ENCODE measurements at regions not wholly inside any gene's neighbourhood (a gene's known extent, or its start where the extent isn't known, plus 50 kb on each side); places are given as distances from the start of the nearest gene placed in this dataset.

GRCh38 chr2:234790380-234790779 is 161.4 kb upstream of the SH3BP4 start:
- no peaks in the 10 kb centered on the region for H3K4me1 Mint-ChIP-seq
- peaks cover 12 to 13% of the 10 kb centered on the region in 2 donors for H3K27me3 Mint-ChIP-seq (ENCODE audit: low read depth in 2 of 2)
- H3K27ac Mint-ChIP-seq = no peak overlapping the region
- Histone ChIP-seq H3K27me3 (ENCODE audit: control insufficient read depth, insufficient read depth, low read length) (no peaks in the 10 kb centered on the region), H3K9me3 (ENCODE audit: control insufficient read depth, insufficient read depth, low read length) (no peaks in the 10 kb centered on the region), H3K36me3 (ENCODE audit: control insufficient read depth, insufficient read depth, low read length) (no peaks in the 10 kb centered on the region), H3K27ac (ENCODE audit: low read length) (no peak overlapping the region), H3K4me1 (ENCODE audit: control insufficient read depth, insufficient read depth, low read length) (no peaks in the 10 kb centered on the region), H3K4me3 (ENCODE audit: low read length) (no peak overlapping the region)
- intact Hi-C loops (cut with micrococcal nuclease) = no loop called here
- 90% methylated on average over 6 of the region's 10 CpGs for WGBS (ENCODE audit: insufficient coverage)
- no peak overlapping the region for H3K4me3 Mint-ChIP-seq
- no peak for TF ChIP-seq CTCF (IDR thresholded peaks at IDR 0.05)
- DNase-seq (no peak), ATAC-seq (no peak)
- H3K36me3 Mint-ChIP-seq = no peaks in the 10 kb centered on the region
- no peaks in the 10 kb centered on the region for H3K9me3 Mint-ChIP-seq

GRCh38 chr2:234789556-234790325 is 162.1 kb upstream of the SH3BP4 start:
- DNase-seq (no peak), ATAC-seq (no peak)
- no peaks in the 10 kb centered on the region for H3K9me3 Mint-ChIP-seq
- intact Hi-C loops (cut with micrococcal nuclease) = no loop called here
- no peak overlapping the region for H3K27ac Mint-ChIP-seq
- H3K27me3 Mint-ChIP-seq (ENCODE audit: low read depth in 2 of 2) = peaks cover 8% of the 10 kb centered on the region in 2 donors
- H3K27ac ChIP-seq (ENCODE audit: low read length) = no peak overlapping the region
- H3K4me3 ChIP-seq (ENCODE audit: low read length) = no peak overlapping the region
- TF ChIP-seq CTCF (IDR thresholded peaks at IDR 0.05) = no peak
- H3K36me3 Mint-ChIP-seq = no peaks in the 10 kb centered on the region
- no peaks in the 10 kb centered on the region for H3K4me1 ChIP-seq (ENCODE audit: control insufficient read depth, insufficient read depth, low read length)
- H3K4me1 Mint-ChIP-seq = no peaks in the 10 kb centered on the region
- H3K27me3 ChIP-seq (ENCODE audit: control insufficient read depth, insufficient read depth, low read length) = no peaks in the 10 kb centered on the region
- 87% methylated on average over 9 of the region's 9 CpGs for WGBS (ENCODE audit: insufficient coverage)
- no peaks in the 10 kb centered on the region for H3K36me3 ChIP-seq (ENCODE audit: control insufficient read depth, insufficient read depth, low read length)
- H3K9me3 ChIP-seq (ENCODE audit: control insufficient read depth, insufficient read depth, low read length) = no peaks in the 10 kb centered on the region
- H3K4me3 Mint-ChIP-seq = no peak overlapping the region

GRCh38 chr2:234788841-234789240 is 163.0 kb upstream of the SH3BP4 start:
- DNase-seq (no peak), ATAC-seq (no peak)
- Mint-ChIP-seq H3K4me3 (no peak overlapping the region), H3K27ac (no peak overlapping the region), H3K9me3 (peaks cover 2 to 3% of the 10 kb centered on the region in 2 donors), H3K27me3 (ENCODE audit: low read depth in 2 of 2) (peaks cover 8% of the 10 kb centered on the region in 2 donors), H3K36me3 (peaks cover 2% of the 10 kb centered on the region), H3K4me1 (no peaks in the 10 kb centered on the region)
- H3K27ac ChIP-seq (ENCODE audit: low read length) = no peak overlapping the region
- H3K4me1 ChIP-seq (ENCODE audit: control insufficient read depth, insufficient read depth, low read length) = no peaks in the 10 kb centered on the region
- no peaks in the 10 kb centered on the region for H3K27me3 ChIP-seq (ENCODE audit: control insufficient read depth, insufficient read depth, low read length)
- WGBS (ENCODE audit: insufficient coverage) = 74% methylated on average over 4 of the region's 4 CpGs
- H3K9me3 ChIP-seq (ENCODE audit: control insufficient read depth, insufficient read depth, low read length) = no peaks in the 10 kb centered on the region
- H3K36me3 ChIP-seq (ENCODE audit: control insufficient read depth, insufficient read depth, low read length) = no peaks in the 10 kb centered on the region
- no peak overlapping the region for H3K4me3 ChIP-seq (ENCODE audit: low read length)
- no peak for TF ChIP-seq CTCF (IDR thresholded peaks at IDR 0.05)
- intact Hi-C loops (cut with micrococcal nuclease) = no loop called here

GRCh38 chr2:234788381-234788780 is 163.4 kb upstream of the SH3BP4 start:
- no peak for TF ChIP-seq CTCF (IDR thresholded peaks at IDR 0.05)
- peaks cover 3% of the 10 kb centered on the region for H3K9me3 ChIP-seq (ENCODE audit: control insufficient read depth, insufficient read depth, low read length)
- ATAC-seq = no peak
- peaks cover 8 to 10% of the 10 kb centered on the region in 2 donors for H3K27me3 Mint-ChIP-seq (ENCODE audit: low read depth in 2 of 2)
- 82% methylated on average over 5 of the region's 5 CpGs for WGBS (ENCODE audit: insufficient coverage)
- no peaks in the 10 kb centered on the region for H3K36me3 ChIP-seq (ENCODE audit: control insufficient read depth, insufficient read depth, low read length)
- no peak overlapping the region for H3K27ac ChIP-seq (ENCODE audit: low read length)
- H3K9me3 Mint-ChIP-seq = peaks cover 7 to 8% of the 10 kb centered on the region in 2 donors
- DNase-seq = no peak
- no peaks in the 10 kb centered on the region for H3K4me1 ChIP-seq (ENCODE audit: control insufficient read depth, insufficient read depth, low read length)
- peaks cover 6% of the 10 kb centered on the region for H3K36me3 Mint-ChIP-seq
- H3K27ac Mint-ChIP-seq = no peak overlapping the region
- intact Hi-C loops (cut with micrococcal nuclease) = no loop called here
- H3K4me3 ChIP-seq (ENCODE audit: low read length) = no peak overlapping the region
- no peaks in the 10 kb centered on the region for H3K27me3 ChIP-seq (ENCODE audit: control insufficient read depth, insufficient read depth, low read length)
- H3K4me3 Mint-ChIP-seq = no peak overlapping the region
- H3K4me1 Mint-ChIP-seq = no peaks in the 10 kb centered on the region

Measured in natural killer cell (primary cell).